ENCODE measurements at regions not wholly inside any gene's neighbourhood (a gene's known extent, or its start where the extent isn't known, plus 50 kb on each side); places are given as distances from the start of the nearest gene placed in this dataset.
A peak's percentile ranks its signal among the peaks of the same experiment; 100 is the strongest.

- H3K9ac ChIP-seq (ENCODE audit: insufficient read length): no peak overlapping the region
- TF ChIP-seq FOXP2 (optimal IDR thresholded peaks at IDR 0.05; ENCODE audit: control extremely low read depth, extremely low read length, insufficient read depth) (no peak), POLR2AphosphoS5 (IDR thresholded peaks at IDR 0.05; ENCODE audit: borderline replicate concordance, low read depth, low read length) (peak; percentile 27; the same call in 1 of the 2 replicates)
These were observed 134.9 kb downstream of the KCTD12 start for GRCh38 chr13:76751278-76751677.

DNA sequence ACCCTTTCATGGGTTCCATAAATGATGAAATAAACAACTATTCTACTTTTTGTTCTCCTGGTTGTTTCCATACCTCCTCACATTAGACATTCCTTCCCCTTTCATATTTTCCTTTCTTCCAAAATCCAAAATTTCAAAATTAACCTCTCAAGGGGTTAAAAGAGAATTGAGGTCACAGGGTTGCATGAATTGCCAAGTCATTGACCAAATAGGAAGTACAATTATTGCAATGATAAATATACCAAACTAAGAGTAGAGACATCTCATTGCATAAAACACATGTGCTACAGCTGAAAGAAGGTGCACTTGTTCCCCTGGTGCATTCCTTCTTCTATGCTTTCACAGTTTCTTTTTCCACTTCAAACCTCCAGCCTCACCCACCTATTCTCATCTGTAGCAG is 136.1 kb downstream of the KCTD12 start:
- TF ChIP-seq EZH2 (IDR thresholded peaks at IDR 0.05) (no peak), POLR2AphosphoS5 (IDR thresholded peaks at IDR 0.05; ENCODE audit: borderline replicate concordance, low read depth, low read length) (no peak), FOXP2 (optimal IDR thresholded peaks at IDR 0.05; ENCODE audit: control extremely low read depth, extremely low read length, insufficient read depth) (no peak)
- Histone ChIP-seq H3K27ac (no peak overlapping the region), H3K36me3 (ENCODE audit: insufficient read depth, low read length) (no peaks in the 10 kb centered on the region), H3K4me3 (no peak overlapping the region), H3K9me3 (ENCODE audit: low read depth, low read length) (no peaks in the 10 kb centered on the region), H3K9ac (ENCODE audit: insufficient read length) (no peak overlapping the region)
- DNase-seq (ENCODE audit: low read depth, low spot score): no peak

More at GRCh38 chr13:76751278-76751677, 134.9 kb downstream of the KCTD12 start:
- H3K4me3 ChIP-seq: 0 out of 2 replicates have a peak overlapping the region, but pooled peaks have one; percentile 18
- DNase-seq (ENCODE audit: low read depth, low spot score): no peak
- H3K9me3 ChIP-seq (ENCODE audit: low read depth, low read length): no peaks in the 10 kb centered on the region
- H3K27ac ChIP-seq: peak overlapping the region; percentile 61; the same call in 1 of the 2 replicates
- H3K36me3 ChIP-seq (ENCODE audit: insufficient read depth, low read length): no peaks in the 10 kb centered on the region

GRCh38 chr13:76745261-76746200 is 140.7 kb downstream of the KCTD12 start:
- Histone ChIP-seq H3K36me3 (ENCODE audit: insufficient read depth, low read length) (no peaks in the 10 kb centered on the region), H3K9ac (ENCODE audit: insufficient read length) (no peak overlapping the region), H3K9me3 (ENCODE audit: low read depth, low read length) (no peaks in the 10 kb centered on the region), H3K27ac (no peak overlapping the region), H3K4me3 (no peak overlapping the region)
- DNase-seq (ENCODE audit: low read depth, low spot score): no peak
- TF ChIP-seq EZH2 (IDR thresholded peaks at IDR 0.05) (no peak), POLR2AphosphoS5 (IDR thresholded peaks at IDR 0.05; ENCODE audit: borderline replicate concordance, low read depth, low read length) (no peak), FOXP2 (optimal IDR thresholded peaks at IDR 0.05; ENCODE audit: control extremely low read depth, extremely low read length, insufficient read depth) (no peak)

DNA sequence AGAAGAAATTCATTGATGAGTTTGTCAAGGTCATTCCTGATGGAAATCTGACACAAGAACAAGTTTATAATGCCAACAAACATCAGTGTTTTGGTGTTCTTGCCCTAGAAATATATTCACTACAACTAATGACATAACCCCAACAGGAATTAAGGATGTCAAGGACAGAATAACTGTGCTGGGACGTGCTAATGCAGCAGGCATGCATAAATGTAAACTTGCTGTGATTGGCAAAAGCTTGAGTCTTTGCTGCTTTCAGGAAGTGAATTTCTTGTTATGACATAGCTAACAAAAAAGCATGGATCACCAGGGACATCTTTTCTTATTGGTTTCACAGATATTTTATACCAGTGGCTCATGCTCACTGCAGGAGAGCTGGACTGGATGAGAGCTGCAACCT is 144.6 kb downstream of the KCTD12 start:
- Histone ChIP-seq H3K9ac (ENCODE audit: insufficient read length) (no peak overlapping the region), H3K4me3 (no peak overlapping the region), H3K36me3 (ENCODE audit: insufficient read depth, low read length) (no peaks in the 10 kb centered on the region), H3K27ac (no peak overlapping the region), H3K9me3 (ENCODE audit: low read depth, low read length) (no peaks in the 10 kb centered on the region)
- DNase-seq (ENCODE audit: low read depth, low spot score): no peak
- TF ChIP-seq FOXP2 (optimal IDR thresholded peaks at IDR 0.05; ENCODE audit: control extremely low read depth, extremely low read length, insufficient read depth) (no peak), POLR2AphosphoS5 (IDR thresholded peaks at IDR 0.05; ENCODE audit: borderline replicate concordance, low read depth, low read length) (no peak), EZH2 (IDR thresholded peaks at IDR 0.05) (no peak)

DNA sequence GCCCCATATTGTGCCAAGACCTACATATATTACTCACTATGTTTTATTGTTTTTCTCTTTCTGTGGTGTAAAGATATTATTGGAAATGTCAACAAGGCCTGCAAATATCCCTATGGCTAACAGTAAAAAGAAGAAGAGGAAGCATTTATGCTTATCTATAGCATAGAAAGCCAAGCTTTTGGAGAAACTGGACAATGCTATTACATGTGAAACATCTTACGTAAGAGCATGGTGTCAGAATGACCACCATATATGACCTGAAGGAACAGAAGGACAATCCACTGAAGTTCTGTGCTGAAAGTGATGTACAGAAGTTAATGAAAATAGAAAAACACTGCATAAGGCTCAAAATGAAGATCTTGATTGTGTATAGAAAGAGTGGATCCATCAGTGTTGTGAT is 145.2 kb downstream of the KCTD12 start:
- DNase-seq (ENCODE audit: low read depth, low spot score): no peak
- no peak for TF ChIP-seq EZH2 (IDR thresholded peaks at IDR 0.05)
- TF ChIP-seq POLR2AphosphoS5 (IDR thresholded peaks at IDR 0.05; ENCODE audit: borderline replicate concordance, low read depth, low read length): no peak
- no peak for TF ChIP-seq FOXP2 (optimal IDR thresholded peaks at IDR 0.05; ENCODE audit: control extremely low read depth, extremely low read length, insufficient read depth)
- Histone ChIP-seq H3K27ac (no peak overlapping the region), H3K9ac (ENCODE audit: insufficient read length) (no peak overlapping the region), H3K4me3 (no peak overlapping the region), H3K36me3 (ENCODE audit: insufficient read depth, low read length) (no peaks in the 10 kb centered on the region), H3K9me3 (ENCODE audit: low read depth, low read length) (no peaks in the 10 kb centered on the region)

DNA sequence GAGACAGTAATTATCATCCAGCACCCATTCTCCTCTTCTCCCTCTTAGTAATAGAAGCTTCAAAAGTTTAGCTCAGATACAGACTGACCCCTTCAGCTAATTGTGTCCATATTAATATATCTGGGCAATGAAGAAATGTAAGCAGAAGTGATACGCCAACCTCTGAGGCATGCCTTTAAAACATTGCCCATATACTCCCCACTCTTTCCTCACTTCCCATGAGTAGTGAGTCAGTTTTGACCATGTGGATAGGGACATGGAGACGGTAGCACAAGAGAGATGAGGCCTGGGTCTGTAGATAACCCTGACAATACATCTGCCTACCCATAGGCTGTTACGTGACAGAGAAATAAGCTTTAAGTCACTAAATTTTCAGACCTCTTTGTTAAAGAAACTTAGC is 147.6 kb downstream of the KCTD12 start:
- TF ChIP-seq EZH2 (IDR thresholded peaks at IDR 0.05) (no peak), FOXP2 (optimal IDR thresholded peaks at IDR 0.05; ENCODE audit: control extremely low read depth, extremely low read length, insufficient read depth) (no peak), POLR2AphosphoS5 (IDR thresholded peaks at IDR 0.05; ENCODE audit: borderline replicate concordance, low read depth, low read length) (no peak)
- no peak overlapping the region for H3K4me3 ChIP-seq
- H3K9me3 ChIP-seq (ENCODE audit: low read depth, low read length): no peaks in the 10 kb centered on the region
- H3K36me3 ChIP-seq (ENCODE audit: insufficient read depth, low read length): no peaks in the 10 kb centered on the region
- no peak overlapping the region for H3K27ac ChIP-seq
- H3K9ac ChIP-seq (ENCODE audit: insufficient read length): no peak overlapping the region
- DNase-seq (ENCODE audit: low read depth, low spot score): no peak

DNA sequence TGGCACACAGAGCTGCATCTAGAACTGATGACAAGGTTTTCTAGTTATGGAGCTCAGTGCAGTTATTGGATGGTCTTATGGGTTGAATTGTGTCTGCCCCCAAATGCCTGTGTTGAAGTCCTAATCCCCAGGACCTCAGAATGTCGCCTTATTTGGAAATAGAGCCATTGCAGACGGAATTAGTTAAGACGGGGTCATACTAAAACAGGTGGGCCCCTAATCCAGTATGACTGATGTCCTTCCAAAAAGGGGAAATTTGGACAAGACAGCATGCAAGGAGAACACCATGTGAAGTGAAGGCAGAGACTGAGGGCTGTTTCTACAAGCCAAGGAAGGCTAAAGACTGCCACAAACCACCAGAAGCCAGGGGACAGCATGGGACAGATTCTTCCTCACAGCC is 148.7 kb downstream of the KCTD12 start:
- no peaks in the 10 kb centered on the region for H3K36me3 ChIP-seq (ENCODE audit: insufficient read depth, low read length)
- H3K4me3 ChIP-seq: no peak overlapping the region
- no peak for TF ChIP-seq FOXP2 (optimal IDR thresholded peaks at IDR 0.05; ENCODE audit: control extremely low read depth, extremely low read length, insufficient read depth)
- TF ChIP-seq POLR2AphosphoS5 (IDR thresholded peaks at IDR 0.05; ENCODE audit: borderline replicate concordance, low read depth, low read length): no peak
- H3K9me3 ChIP-seq (ENCODE audit: low read depth, low read length): no peaks in the 10 kb centered on the region
- no peak overlapping the region for H3K9ac ChIP-seq (ENCODE audit: insufficient read length)
- no peak overlapping the region for H3K27ac ChIP-seq
- DNase-seq (ENCODE audit: low read depth, low spot score): no peak

DNA sequence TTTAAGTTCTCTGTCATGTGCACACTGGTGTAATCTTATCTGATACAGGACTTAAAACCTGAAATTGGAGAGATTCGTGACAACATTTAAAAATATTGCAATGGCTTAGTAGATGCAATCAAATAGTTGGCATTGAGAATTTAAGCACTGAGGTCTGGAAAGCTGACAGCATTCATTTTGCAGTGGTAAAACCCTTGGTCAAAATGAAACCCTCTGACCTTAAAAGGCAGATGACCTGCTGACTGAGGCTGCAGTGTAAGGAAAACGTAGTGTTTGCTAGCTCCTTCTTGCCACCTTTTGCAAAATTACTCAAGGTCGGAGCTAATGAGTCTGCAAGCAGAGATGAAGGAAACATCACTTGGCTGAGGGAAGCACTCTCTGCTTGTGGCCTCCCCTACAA is 150.6 kb downstream of the KCTD12 start:
- Histone ChIP-seq H3K9ac (ENCODE audit: insufficient read length) (no peak overlapping the region), H3K36me3 (ENCODE audit: insufficient read depth, low read length) (no peaks in the 10 kb centered on the region), H3K4me3 (no peak overlapping the region), H3K9me3 (ENCODE audit: low read depth, low read length) (no peaks in the 10 kb centered on the region), H3K27ac (no peak overlapping the region)
- DNase-seq (ENCODE audit: low read depth, low spot score): no peak
- TF ChIP-seq EZH2 (IDR thresholded peaks at IDR 0.05): no peak
- no peak for TF ChIP-seq FOXP2 (optimal IDR thresholded peaks at IDR 0.05; ENCODE audit: control extremely low read depth, extremely low read length, insufficient read depth)
- no peak for TF ChIP-seq POLR2AphosphoS5 (IDR thresholded peaks at IDR 0.05; ENCODE audit: borderline replicate concordance, low read depth, low read length)
